Testis (tissue), 2 donors: ENCODE measurements at regions not wholly inside any gene's neighbourhood (a gene's known extent, or its start where the extent isn't known, plus 50 kb on each side); places are given as distances from the start of the nearest gene placed in this dataset.

Source experiments
- DNase-seq: peaks from one replicate; pipeline ENCODE4 v3.0.0-alpha.2; 2019
- H3K27ac ChIP-seq, 2 donors: fragments of 200-600 bp; sonication (generic); one replicate each; pipeline ENCODE4 v1.5.1; 2019
- H3K27me3 ChIP-seq: fragments of 200-600 bp; sonication (generic); one replicate; pipeline ENCODE4 v1.5.1; 2019
- H3K36me3 ChIP-seq: fragments of 200-600 bp; sonication (generic); one replicate; pipeline ENCODE4 v1.5.1; 2017; ENCODE audit warnings: low read depth; ENCODE audit errors: missing control alignments
- H3K4me1 ChIP-seq: fragments of 200-600 bp; sonication (generic); one replicate; pipeline ENCODE4 v1.5.1; 2019
- H3K4me3 ChIP-seq, 2 donors: fragments of 200-600 bp; sonication (generic); one replicate each; pipeline ENCODE4 v1.5.1; 2017 to 2019
- H3K9me3 ChIP-seq: fragments of 200-600 bp; sonication (generic); one replicate; pipeline ENCODE4 v1.5.1; 2017
- CTCF ChIP-seq, 3 experiments: fragments of 450-650 bp in 2 of 3; fragments of 200-600 bp in 1 of 3; sonication (generic) in 1 of 3; IDR thresholded peaks; one replicate each; pipeline ENCODE4 v1.5.1; 2016 to 2019; ENCODE audit warnings: antibody characterized with exemption in 3 of 3, mild to moderate bottlenecking in 2 of 3, moderate library complexity in 1 of 3
- POLR2A ChIP-seq: fragments of 450-650 bp; IDR thresholded peaks from one replicate; pipeline ENCODE4 v1.6.1; 2017; ENCODE audit warnings: antibody characterized with exemption, mild to moderate bottlenecking, moderate library complexity
- WGBS, 2 donors: methylation state at CpG; one replicate each; pipeline ENCODE4 v1.1.5; 2018; 5-methylcytosine and 5-hydroxymethylcytosine counted together
- intact Hi-C: fragments of 100-400 bp; cut with DNase I; formaldehyde crosslinking; loops from one replicate; pipeline ENCODE4 v1.15.1; 2023; ENCODE audit warnings: low total_unique reads

- WGBS, 2 donors: 15 to 19% methylated on average over 1 of the region's 1 CpG
- Histone ChIP-seq H3K27me3 (no peaks in the 10 kb centered on the region), H3K4me1 (no peaks in the 10 kb centered on the region), H3K27ac (no peak overlapping the region), H3K4me3 (no peak overlapping the region), H3K9me3 (no peaks in the 10 kb centered on the region), H3K36me3 (no peaks in the 10 kb centered on the region)
- no peak for DNase-seq
- intact Hi-C loops: no loop called here
- TF ChIP-seq CTCF (IDR thresholded peaks at IDR 0.05): no peak
- TF ChIP-seq POLR2A: no peak
Observed at GRCh38 chr4:133565379-133565778, 416.3 kb downstream of the PCDH10 start.

DNA sequence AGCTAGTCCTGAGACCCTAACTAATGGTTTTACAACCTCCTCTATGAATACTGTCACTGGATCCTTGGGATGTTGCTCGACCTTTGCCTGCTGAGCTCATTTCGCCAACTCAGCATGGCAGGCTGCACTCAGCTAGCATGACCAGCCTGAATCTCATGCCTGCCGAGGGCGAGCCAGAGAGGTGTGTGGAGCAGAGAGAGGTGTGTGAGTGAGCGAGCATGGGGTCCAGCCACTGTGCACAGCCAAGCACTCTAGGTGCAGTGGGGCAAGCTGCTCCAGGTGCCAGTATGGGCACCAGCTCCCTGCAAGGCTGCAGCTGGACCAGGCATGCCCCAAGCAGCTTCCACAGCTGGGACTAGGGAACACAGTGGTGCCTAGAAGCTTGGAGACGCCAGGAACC is 410.9 kb downstream of the PCDH10 start:
- no peaks in the 10 kb centered on the region for H3K27me3 ChIP-seq
- WGBS, 2 donors: 86 to 90% methylated on average over 5 to 6 of the region's 6 CpGs
- no peaks in the 10 kb centered on the region for H3K9me3 ChIP-seq
- no peak for TF ChIP-seq POLR2A
- no peak for TF ChIP-seq CTCF (IDR thresholded peaks at IDR 0.05)
- no peak for DNase-seq
- no peak overlapping the region for H3K27ac ChIP-seq
- intact Hi-C loops: no loop called here
- no peak overlapping the region for H3K4me3 ChIP-seq
- H3K36me3 ChIP-seq: no peaks in the 10 kb centered on the region
- no peaks in the 10 kb centered on the region for H3K4me1 ChIP-seq

DNA sequence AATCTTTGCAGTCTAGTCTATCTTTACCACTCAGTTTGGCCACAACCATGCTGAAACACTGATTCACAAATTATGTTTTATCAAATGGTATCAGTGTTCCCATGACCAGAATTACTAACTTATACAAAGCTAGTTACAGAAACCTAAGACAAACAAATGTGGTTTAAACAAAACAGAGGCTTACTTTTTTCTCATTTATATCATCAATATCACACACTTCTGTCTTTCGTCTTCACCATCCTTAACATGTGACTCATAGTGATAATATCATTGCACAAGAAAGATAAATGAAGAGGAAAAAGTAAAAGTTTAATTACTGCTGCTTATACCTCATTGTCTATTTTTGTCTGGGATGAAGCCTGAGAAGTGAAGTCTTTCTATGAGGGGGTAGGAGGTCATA is 406.6 kb downstream of the PCDH10 start:
- Histone ChIP-seq H3K4me1 (no peaks in the 10 kb centered on the region), H3K9me3 (no peaks in the 10 kb centered on the region), H3K4me3 (no peak overlapping the region), H3K27ac (no peak overlapping the region), H3K27me3 (no peaks in the 10 kb centered on the region), H3K36me3 (no peaks in the 10 kb centered on the region)
- intact Hi-C loops: no loop called here
- TF ChIP-seq CTCF (IDR thresholded peaks at IDR 0.05) (no peak), POLR2A (no peak)
- 78 to 80% methylated on average over 1 of the region's 1 CpG for WGBS, 2 donors
- no peak for DNase-seq

GRCh38 chr4:133550436-133550835 is 401.3 kb downstream of the PCDH10 start:
- TF ChIP-seq CTCF (IDR thresholded peaks at IDR 0.05) (no peak), POLR2A (no peak)
- Histone ChIP-seq H3K27ac (no peak overlapping the region), H3K27me3 (no peaks in the 10 kb centered on the region), H3K9me3 (no peaks in the 10 kb centered on the region), H3K4me3 (no peak overlapping the region), H3K4me1 (no peaks in the 10 kb centered on the region), H3K36me3 (no peaks in the 10 kb centered on the region)
- no peak for DNase-seq
- intact Hi-C loops: no loop called here
- WGBS, 2 donors: 68 to 73% methylated on average over 4 of the region's 4 CpGs

GRCh38 chr4:133544097-133544496 is 395.0 kb downstream of the PCDH10 start:
- Histone ChIP-seq H3K4me3 (no peak overlapping the region), H3K4me1 (no peaks in the 10 kb centered on the region), H3K36me3 (no peaks in the 10 kb centered on the region), H3K27me3 (no peaks in the 10 kb centered on the region), H3K9me3 (no peaks in the 10 kb centered on the region), H3K27ac (no peak overlapping the region)
- TF ChIP-seq CTCF (IDR thresholded peaks at IDR 0.05): no peak
- TF ChIP-seq POLR2A: no peak
- intact Hi-C loops: no loop called here
- DNase-seq: no peak
- WGBS, 2 donors: 88 to 91% methylated on average over 4 of the region's 4 CpGs
